ENCODE measurements at regions not wholly inside any gene's neighbourhood (a gene's known extent, or its start where the extent isn't known, plus 50 kb on each side); places are given as distances from the start of the nearest gene placed in this dataset.
"Not testable (repeated sequence)": the region's sequence is repeated elsewhere in the genome, so short reads cannot be mapped to it uniquely, and the experiment has no call there.

GRCh38 chr4:23408913-23409312 lies 480.9 kb downstream of the PPARGC1A start:
- not testable (repeated sequence) for TF ChIP-seq POLR2A (IDR thresholded peaks at IDR 0.05)
- TF ChIP-seq, protein P1, sequence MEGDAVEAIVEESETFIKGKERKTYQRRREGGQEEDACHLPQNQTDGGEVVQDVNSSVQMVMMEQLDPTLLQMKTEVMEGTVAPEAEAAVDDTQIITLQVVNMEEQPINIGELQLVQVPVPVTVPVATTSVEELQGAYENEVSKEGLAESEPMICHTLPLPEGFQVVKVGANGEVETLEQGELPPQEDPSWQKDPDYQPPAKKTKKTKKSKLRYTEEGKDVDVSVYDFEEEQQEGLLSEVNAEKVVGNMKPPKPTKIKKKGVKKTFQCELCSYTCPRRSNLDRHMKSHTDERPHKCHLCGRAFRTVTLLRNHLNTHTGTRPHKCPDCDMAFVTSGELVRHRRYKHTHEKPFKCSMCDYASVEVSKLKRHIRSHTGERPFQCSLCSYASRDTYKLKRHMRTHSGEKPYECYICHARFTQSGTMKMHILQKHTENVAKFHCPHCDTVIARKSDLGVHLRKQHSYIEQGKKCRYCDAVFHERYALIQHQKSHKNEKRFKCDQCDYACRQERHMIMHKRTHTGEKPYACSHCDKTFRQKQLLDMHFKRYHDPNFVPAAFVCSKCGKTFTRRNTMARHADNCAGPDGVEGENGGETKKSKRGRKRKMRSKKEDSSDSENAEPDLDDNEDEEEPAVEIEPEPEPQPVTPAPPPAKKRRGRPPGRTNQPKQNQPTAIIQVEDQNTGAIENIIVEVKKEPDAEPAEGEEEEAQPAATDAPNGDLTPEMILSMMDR (IDR thresholded peaks at IDR 0.05), result not testable (repeated sequence)
